Activated CD4-positive, CD25-positive, alpha-beta regulatory T cell treated with anti-CD3 and anti-CD28 coated beads, Interleukin-2, amount 50 U/mL, for 24 hours (primary cell): ENCODE measurements at regions not wholly inside any gene's neighbourhood (a gene's known extent, or its start where the extent isn't known, plus 50 kb on each side); places are given as distances from the start of the nearest gene placed in this dataset.

Source experiments
- ATAC-seq, 2 donors: fragments of 150-1000 bp; cut with Tn5 transposase; one replicate each; pipeline ENCODE4 v1.10.0; 2021; ENCODE audit warnings: mild to moderate bottlenecking in 1 of 2, moderate library complexity in 1 of 2

DNA sequence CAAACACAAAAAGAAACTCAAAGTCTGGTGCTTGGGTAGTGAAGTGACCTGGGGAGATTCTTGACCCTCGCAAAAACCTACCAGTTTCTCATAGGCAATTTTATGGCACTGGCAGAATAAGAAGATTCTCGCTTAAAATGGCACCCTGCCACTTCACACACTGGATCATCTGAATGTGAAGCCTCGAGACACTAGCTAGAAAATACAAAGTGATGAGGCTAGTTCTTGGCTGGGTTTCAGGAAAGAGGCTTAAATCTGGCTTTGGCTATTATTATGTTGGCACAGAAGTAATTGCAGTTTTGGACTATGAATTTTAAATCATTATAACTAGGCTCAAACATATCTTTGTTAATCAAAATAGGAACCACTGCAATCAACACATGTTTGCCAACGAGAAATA, 634.7 kb upstream of the BOD1L1 start:
- ATAC-seq, result no peak

DNA sequence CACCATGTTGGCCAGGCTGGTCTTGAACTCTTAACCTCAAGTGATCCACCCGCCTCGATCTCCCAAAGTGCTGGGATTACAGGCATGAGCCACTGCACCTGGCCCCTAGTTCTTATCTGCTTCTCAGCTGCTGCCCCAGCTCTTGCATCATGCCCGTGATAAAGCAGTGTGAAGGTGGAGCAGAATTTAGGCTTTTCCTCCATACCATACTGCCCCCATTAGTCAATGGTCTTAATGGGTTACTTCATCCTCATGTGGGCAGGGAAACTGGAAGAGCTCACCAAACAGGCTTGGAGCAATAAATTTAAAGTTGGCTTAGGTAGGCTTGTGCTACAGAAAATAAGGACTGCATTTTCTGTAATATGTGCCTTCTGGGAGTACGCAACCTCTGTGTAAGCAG, 636.9 kb upstream of the BOD1L1 start:
- no peak for ATAC-seq

DNA sequence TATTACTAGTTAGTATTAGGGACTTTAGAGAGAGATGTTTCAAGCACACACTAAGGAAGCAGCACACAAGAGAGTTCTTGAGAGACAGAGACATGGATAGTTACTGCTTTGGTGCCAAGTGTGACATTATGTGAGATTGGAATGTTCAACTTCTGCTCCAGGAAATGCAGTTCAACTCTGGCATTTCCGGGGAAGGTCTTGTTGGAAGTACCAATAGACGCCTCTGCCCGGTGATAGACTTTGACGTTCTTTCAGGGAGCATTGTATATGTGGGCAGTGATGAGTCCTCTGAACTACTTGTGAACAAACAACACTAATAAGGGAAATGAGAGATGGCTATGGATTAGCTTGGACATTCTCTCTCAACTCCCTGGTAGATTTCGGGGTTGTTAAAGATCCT, 638.1 kb upstream of the BOD1L1 start:
- no peak for ATAC-seq

DNA sequence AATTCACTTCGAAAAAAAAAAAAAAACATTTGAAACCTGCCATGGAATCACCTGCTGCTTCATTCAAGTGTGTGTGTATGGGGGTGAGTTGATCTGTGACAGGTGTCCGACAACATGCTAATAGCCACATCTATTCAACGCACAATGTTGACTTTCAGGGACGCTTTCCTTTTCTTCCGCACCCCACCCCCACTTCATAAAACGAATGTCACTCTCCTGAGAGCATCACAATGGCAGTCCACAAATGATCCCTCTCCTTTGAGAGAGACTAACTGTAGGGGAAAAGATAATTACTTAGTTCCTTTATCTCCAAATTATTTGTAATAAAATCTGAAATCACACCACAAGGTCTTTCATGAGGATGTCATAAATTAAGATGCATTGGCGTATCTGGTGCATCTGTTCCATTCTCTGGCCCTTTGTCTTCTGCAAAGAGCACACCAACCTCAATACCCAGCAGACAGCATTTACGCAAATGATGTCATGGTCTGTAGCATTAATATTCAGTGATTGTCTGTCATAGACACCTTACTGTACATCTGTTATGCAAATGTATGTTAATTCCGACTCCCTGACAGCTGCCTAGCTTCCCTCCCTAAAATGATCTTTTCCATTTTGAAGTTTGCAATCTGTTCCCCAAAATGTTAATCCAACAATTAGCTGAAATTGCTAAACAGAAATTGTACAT, 640.0 kb upstream of the BOD1L1 start:
- no peak for ATAC-seq

- peak in 1 of 2 donors; percentile 28 for ATAC-seq
Observed at GRCh38 chr4:14269824-14270223, 642.3 kb upstream of the BOD1L1 start.

DNA sequence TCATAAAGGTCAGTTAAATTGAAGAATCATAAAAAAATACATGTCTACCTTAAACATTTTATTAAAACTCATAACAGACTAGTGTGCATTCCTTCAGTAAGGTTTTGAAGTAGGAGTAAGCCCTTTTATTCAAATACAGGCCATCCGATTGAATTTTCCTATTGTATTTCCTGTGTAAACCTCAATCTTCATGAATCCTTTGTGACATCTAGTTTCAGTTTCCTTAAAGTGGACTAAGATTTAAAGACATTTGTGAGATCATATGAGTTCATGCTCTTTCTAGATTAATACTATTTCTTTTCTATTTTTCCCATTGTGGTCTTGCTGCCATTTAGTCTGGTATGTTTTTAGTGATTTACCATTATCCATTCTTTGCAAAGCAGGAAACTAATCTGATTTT, 644.7 kb upstream of the BOD1L1 start:
- no peak for ATAC-seq

GRCh38 chr4:14277505-14277904, 650.0 kb upstream of the BOD1L1 start:
- ATAC-seq, result no peak

- no peak for ATAC-seq
Observed at GRCh38 chr4:14280567-14280966, 653.0 kb upstream of the BOD1L1 start.

DNA sequence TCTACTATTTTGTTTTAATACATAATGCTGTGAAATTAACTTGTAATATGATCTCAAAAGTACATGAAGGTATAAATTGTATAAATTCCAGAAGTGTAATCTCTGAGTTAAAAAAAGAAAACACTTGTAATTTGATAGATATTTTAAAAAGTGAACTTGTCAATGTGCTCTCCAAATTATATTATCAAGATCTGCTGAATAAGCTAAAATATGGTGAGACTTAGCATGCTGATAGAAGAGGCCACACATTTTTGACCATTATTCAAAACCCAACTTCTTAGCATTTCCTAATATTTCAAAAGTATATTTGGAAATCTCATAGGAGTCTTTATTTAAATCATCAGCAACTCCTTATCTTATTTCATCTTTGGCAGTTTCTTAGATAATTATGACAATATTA, 657.1 kb upstream of the BOD1L1 start:
- no peak for ATAC-seq

DNA sequence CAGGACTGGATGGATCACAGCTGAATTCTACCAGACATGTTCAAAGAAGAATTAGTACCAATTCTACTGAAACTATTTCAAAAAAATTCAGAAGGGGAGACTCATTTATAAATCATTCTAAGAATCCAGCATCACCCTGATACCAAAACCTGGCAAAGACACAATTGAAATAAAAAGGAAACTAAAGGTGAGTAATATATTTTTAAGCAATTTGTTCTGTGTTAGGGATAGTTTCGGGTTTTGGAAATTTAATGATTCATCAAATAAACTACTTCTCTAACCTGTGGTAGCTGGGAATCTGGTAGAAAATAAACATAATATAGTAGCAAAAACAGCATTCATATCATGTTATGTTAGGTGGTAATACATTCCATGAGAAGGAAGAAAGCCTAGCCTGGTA, 662.2 kb upstream of the BOD1L1 start:
- ATAC-seq, result no peak

GRCh38 chr4:14293582-14293981, 666.1 kb upstream of the BOD1L1 start:
- ATAC-seq, result no peak

- no peak for ATAC-seq
Observed at GRCh38 chr4:14294611-14295010, 667.1 kb upstream of the BOD1L1 start.

GRCh38 chr4:14299166-14299565, 671.6 kb upstream of the BOD1L1 start:
- no peak for ATAC-seq

GRCh38 chr4:14302021-14302420, 674.5 kb upstream of the BOD1L1 start:
- no peak for ATAC-seq

DNA sequence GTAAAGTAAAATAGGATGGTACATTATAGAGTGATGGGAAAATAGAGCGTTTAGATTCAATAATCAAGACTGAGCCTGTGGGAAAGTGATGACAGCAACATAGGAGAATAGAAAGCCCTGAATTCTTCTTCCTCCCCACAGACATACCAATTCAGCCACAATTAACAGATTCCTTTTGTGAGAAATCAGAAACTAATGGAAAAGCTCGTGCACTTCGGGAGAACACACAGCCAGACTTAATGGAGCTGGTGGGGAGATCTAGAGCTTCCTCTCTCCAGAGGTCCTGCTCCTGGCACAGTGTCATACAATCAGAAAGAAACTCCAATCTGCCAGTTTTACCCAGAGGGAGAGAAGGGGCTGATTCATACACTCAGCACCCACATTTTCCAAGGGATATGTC, 676.3 kb upstream of the BOD1L1 start:
- no peak for ATAC-seq

- no peak for ATAC-seq
Observed at GRCh38 chr4:14308229-14308651, 680.7 kb upstream of the BOD1L1 start.

DNA sequence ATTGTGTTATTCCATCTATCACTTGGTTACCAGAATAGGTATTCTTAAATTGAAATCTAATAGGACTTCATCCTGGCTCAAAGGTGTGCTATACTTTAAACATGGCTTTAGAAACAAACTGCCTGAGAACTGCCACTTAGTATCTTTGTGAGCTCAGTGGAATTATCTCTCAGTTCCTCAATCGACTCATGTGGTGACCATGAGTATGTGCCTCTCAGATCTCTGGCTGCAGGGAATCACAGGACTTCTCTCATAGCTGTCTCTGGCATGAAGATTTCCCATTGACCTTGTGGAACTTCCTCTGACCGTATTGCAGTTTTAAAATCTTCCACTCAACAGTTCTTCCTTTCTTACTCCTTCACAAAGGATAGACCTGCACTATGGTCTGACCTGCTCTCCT, 681.9 kb upstream of the BOD1L1 start:
- no peak for ATAC-seq

GRCh38 chr4:14313757-14314156, 686.2 kb upstream of the BOD1L1 start:
- no peak for ATAC-seq

DNA sequence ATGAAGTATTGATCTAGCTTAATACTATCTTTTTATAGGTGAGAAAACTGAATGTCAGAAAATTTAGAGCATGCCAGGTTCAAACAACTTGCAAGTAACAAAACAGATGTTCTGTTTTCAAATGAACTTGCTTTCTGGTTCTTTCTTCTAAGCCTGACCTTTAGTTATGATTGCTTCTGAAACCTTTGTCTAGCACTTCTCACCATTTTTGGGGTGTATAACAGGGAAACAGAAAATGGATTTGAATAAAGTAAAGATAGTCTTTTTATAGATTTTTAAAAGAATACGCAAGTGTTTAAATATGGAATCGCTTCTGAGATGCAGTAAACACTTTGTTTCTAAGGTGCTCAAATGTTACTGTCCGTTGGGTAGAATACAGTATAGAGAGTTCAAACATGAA, 687.2 kb upstream of the CPEB2 start:
- no peak for ATAC-seq

DNA sequence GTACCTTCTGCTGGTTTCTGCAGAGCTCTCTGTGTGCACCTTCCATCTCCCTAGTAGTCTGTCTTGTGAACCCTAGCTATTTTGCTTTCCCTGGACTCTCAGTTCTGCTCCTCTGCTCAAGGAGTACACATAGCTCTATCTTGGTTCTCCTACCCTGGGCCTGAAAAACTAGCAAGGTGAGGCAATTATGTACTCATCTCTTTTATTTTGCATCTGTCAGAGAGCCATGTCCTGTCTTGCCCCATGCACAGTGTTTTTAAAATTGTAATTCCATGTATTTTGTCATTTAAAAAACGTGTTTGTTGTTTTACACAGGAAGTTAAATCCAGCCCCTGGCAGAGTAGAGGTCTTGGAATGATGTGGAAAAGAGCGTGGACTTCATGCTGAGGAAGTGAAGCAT, 684.9 kb upstream of the CPEB2 start:
- no peak for ATAC-seq

- ATAC-seq, result no peak
Observed at GRCh38 chr4:14318671-14319070, 683.6 kb upstream of the CPEB2 start.

GRCh38 chr4:14321723-14322122, 680.6 kb upstream of the CPEB2 start:
- ATAC-seq, result no peak

DNA sequence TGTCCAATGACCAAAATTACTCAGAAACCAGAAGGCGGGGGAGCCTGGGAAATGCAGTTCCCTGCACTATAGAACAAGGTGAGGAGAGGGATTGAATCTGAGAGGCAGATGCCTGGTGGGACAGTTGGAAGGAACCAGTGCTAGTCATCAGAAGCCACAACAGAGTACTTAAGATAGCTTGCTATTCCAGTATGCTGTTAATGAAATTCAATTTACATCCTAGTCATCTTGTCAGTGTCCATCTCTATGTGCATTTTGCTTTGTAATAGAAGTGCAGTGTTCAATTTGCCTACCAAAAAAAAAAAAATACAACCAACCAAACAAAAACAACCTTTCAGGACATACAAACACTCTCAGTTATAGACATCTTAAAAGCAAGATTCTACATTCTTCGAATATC, 679.1 kb upstream of the CPEB2 start:
- no peak for ATAC-seq

GRCh38 chr4:14329228-14329627, 673.1 kb upstream of the CPEB2 start:
- ATAC-seq, result no peak

DNA sequence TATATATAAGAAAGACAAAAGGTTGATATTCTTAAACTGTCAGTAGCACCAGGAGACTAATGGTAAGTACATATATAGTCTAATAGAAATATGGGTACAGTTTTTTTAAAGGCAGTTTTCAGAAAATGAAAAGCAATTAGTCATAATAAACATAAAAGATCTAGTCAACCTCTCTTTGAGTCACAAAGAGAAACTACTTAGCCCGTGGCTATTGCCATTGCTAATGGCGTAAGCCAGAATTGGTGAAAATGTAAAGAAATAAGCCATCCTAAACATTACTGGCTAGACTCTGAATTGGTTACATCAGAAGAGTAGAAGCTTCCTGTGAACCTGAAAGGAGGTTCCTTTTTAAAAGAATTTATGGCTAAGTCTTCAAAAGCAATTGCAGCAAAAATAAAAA, 668.7 kb upstream of the CPEB2 start:
- ATAC-seq, result no peak

- no peak for ATAC-seq
Observed at GRCh38 chr4:14334166-14334565, 668.1 kb upstream of the CPEB2 start.
